CD4-positive, alpha-beta T cell treated with Interleukin-15 for 4 hours (primary cell): ENCODE measurements at regions not wholly inside any gene's neighbourhood (a gene's known extent, or its start where the extent isn't known, plus 50 kb on each side); places are given as distances from the start of the nearest gene placed in this dataset.

Experiments used
- DNase-seq: peaks from one replicate; pipeline ENCODE4 v3.0.0-alpha.2; 2020; ENCODE audit warnings: low spot score

GRCh38 chr11:112465433-112466024 is 204.9 kb upstream of the PLET1 start:
- DNase-seq: no peak

- DNase-seq: no peak
Observed at GRCh38 chr11:112467721-112468120, 207.1 kb upstream of the PLET1 start.

- DNase-seq: no peak
Observed at GRCh38 chr11:112469376-112469775, 208.7 kb upstream of the PLET1 start.

DNA sequence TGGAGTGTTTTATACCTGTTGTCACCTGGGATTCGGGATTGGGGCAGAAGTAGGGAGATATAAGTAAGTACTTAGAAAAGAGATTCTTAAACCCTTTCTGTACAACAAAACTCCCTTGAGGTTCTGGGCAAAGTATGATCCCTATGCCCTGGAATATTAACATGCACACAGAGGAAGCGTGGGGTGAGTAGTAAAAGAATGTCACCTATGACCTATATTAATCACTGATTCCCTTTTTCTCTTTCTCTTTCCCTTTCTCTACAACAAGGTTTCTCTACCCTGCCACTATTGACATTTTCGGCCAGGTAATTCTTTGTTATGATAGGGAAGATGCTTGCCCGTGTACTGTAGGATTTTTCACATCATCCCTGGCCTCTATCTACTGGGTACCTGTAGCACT is 209.7 kb upstream of the PLET1 start:
- DNase-seq: no peak

- DNase-seq: no peak
Observed at GRCh38 chr11:112471731-112472130, 211.1 kb upstream of the PLET1 start.

- no peak for DNase-seq
Observed at GRCh38 chr11:112477152-112477551, 216.5 kb upstream of the PLET1 start.

GRCh38 chr11:112477581-112478317 is 217.1 kb upstream of the PLET1 start:
- DNase-seq: no peak

- no peak for DNase-seq
Observed at GRCh38 chr11:112478806-112479205, 218.1 kb upstream of the PLET1 start.

DNA sequence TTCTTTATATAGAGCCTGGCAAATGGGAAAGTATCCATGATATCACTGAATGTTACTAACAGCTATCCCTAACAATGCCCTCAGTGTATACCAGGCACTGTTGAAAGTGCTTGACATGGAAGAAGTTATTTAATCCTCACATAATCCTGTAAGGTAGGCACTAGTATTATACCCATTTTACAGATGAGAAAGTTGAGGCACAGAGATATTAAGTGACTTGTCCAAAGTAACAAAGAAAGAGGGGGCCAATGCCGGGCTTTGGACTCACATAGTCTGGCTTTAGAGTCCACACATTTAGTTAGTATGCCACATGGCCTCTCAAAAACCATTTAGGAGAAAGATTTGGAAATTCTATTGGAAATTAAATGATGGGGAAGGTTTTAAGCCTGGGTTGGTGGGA is 220.8 kb upstream of the PLET1 start:
- no peak for DNase-seq

DNA sequence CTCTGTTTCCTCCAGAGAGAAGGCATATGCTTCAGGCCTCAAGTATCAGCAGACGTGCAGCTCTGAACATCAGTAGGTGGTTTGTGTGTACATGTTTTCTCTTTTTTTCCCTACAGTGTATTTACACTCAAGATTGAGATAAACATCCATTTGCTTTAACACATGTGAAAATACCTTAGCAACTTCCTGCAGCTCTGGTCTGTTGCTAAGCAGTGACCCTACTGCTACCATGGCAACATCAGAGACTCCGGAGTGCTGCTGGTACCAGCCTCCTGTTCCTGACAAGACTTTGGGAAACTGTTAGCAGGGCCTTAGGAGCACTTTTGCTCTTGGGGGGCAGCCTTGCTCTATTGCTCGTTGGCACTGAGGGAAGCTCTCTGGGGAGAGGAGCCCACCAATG is 221.2 kb upstream of the PLET1 start:
- no peak for DNase-seq

GRCh38 chr11:112485280-112485679 is 224.6 kb upstream of the PLET1 start:
- no peak for DNase-seq

- no peak for DNase-seq
Observed at GRCh38 chr11:112497826-112498225, 237.2 kb upstream of the PLET1 start.

DNA sequence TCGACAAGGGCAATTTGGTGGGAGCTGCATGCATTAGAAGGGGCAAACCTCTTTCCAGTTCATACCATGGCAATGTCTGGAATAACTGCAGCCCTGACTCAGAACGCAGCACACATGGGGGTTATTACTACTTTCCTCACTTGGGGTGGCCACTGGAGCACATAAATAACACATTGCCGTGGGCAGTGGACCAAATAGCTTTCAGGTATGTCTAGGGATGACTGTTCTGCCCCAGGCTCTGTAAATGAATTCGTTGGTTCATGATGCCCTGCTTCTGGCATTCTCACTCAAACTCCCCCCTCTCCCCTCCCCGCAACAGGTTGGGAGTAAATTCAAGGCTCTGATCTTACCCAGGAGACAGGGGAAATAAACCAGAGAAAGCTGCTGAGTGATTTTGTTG is 238.0 kb upstream of the PLET1 start:
- no peak for DNase-seq

GRCh38 chr11:112499153-112499880 is 238.7 kb upstream of the PLET1 start:
- DNase-seq: no peak

- DNase-seq: no peak
Observed at GRCh38 chr11:112499881-112500204, 239.2 kb upstream of the PLET1 start.

DNA sequence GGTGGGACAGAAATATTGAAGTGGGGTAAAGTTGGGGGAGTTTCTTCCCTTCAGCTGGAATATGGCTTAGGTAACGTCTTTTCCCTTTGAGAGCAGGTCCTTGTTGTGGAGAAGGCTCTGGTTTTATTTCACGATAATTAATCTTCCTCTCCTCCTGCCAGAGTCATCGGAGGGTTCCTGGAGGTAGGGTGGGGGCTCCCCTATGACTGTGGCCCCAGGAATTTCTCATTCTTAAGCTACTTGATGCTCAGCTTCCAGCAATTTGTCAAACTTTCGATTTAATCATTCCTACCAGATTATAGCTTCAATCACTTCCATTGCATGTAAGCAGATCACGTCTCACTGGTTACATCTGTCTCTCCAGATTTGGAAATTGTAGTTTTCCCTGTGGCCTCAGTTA is 242.8 kb upstream of the PLET1 start:
- no peak for DNase-seq

- no peak for DNase-seq
Observed at GRCh38 chr11:112504056-112504455, 243.4 kb upstream of the PLET1 start.

DNA sequence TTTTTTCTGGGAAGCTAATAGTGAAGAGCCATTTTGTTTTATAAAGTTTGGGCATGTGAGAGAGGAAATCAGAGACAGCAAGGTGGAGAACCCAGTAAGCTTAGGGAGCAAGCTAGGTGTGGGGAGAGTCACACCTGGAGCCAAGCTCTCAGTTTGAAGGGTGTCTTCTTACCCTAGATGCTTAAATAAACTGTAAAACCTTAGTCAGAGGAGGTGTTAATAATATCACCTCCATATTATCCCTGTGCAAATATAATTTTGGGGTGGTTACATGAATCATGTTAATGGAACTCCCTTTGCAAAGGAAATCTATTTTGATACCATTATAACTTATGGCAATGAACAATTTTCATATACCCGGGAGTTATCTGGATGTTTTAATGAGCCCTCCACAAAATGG is 246.2 kb upstream of the PLET1 start:
- no peak for DNase-seq

GRCh38 chr11:112507281-112507680 is 246.6 kb upstream of the PLET1 start:
- DNase-seq: no peak

DNA sequence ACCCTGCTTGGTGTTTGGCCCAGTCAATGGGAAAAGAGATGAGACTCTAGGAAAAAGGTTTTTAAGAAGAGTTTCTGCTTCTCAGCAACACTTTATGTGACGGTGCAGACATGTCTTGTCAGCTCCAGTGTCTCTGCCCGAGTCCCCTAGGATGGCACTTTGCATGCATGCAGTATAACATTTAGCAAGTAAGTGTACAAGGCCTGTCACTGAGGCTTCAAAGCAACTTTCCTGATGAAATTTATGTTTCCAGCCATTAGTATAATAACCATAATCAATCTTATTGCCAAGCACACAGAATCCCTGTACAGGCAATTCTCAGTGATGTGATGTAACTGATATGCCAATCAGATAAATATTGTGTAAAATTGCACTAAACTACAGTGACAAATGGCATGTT is 248.1 kb upstream of the PLET1 start:
- DNase-seq: no peak

GRCh38 chr11:112509300-112509699 is 248.6 kb upstream of the PLET1 start:
- DNase-seq: no peak

GRCh38 chr11:112511271-112511670 is 250.6 kb upstream of the PLET1 start:
- no peak for DNase-seq

GRCh38 chr11:112511911-112512310 is 251.3 kb upstream of the PLET1 start:
- DNase-seq: no peak

DNA sequence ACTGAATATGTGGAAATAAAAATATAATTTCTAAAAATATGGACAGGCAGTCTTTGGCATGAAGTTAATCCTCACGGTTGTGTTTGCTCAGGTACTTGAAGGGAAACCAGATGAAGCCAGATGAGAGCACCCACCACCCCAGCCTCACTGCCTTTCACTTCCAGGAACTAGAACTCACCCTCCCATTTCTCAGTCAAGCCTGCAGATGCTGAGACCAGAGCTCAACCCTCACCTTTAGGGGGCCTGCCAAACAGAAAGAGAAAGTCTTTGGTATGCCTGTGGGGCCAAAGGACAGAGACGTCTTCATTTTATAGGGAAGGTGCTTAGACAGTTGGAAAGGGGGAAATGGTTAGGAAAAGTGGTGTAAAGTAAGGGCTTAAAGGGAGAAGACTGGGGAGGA is 252.8 kb upstream of the PLET1 start:
- DNase-seq: no peak
